PC-3 (cell line): ENCODE measurements at regions not wholly inside any gene's neighbourhood (a gene's known extent, or its start where the extent isn't known, plus 50 kb on each side); places are given as distances from the start of the nearest gene placed in this dataset.

ENCODE experiments used
- ATAC-seq: fragments of 200-7000 bp; cut with Tn5 transposase; 2 replicates; pipeline ENCODE4 v1.9.1; 2020; ENCODE audit warnings: mild to moderate bottlenecking, moderate library complexity
- BruUV-seq: library from RNA; stranded (reverse); fragments of 400-500 nt; replicated peaks from 2 replicates; lab custom pipeline; 2021; lab: Mats Ljungman, UMichigan
- CTCF ChIA-PET: fragments of 300-600 bp; sonication (Branson Sonifier 250); formaldehyde crosslinking; loops from one replicate; lab custom pipeline; 2022; ENCODE audit warnings: antibody characterized with exemption; lab: Charles Lee
- POLR2A ChIA-PET: fragments of 300-600 bp; sonication (Branson Sonifier 250); formaldehyde crosslinking; loops from one replicate; lab custom pipeline; 2022; ENCODE audit warnings: antibody characterized with exemption; ENCODE audit not compliant: unreplicated experiment; lab: Charles Lee
- DNase-seq: peaks from one replicate; pipeline ENCODE4 v3.0.0-alpha.2; 2015
- H2AFZ ChIP-seq: fragments of 300-600 bp; sonication (generic); 2 replicates; pipeline ENCODE4 v1.6.0; 2016; ENCODE audit warnings: antibody characterized with exemption, low read length
- H3F3A ChIP-seq: fragments of 300-600 bp; sonication (generic); one replicate; pipeline ENCODE4 v1.6.0; 2017; ENCODE audit warnings: antibody characterized with exemption, low read length, control low read depth, mild to moderate bottlenecking; ENCODE audit not compliant: unreplicated experiment
- H3K27ac ChIP-seq: fragments of 300-600 bp; sonication (generic); 2 replicates; pipeline ENCODE4 v1.5.1; 2016; ENCODE audit warnings: mild to moderate bottlenecking, low read length
- H3K27me3 ChIP-seq: fragments of 300-600 bp; sonication (generic); 2 replicates; pipeline ENCODE4 v1.6.1; 2016; ENCODE audit warnings: low read length, mixed read lengths
- H3K36me3 ChIP-seq: fragments of 300-600 bp; sonication (generic); 2 replicates; pipeline ENCODE4 v1.6.1; 2016; ENCODE audit warnings: low read depth, mixed run types, low read length, mixed read lengths
- H3K4me1 ChIP-seq: fragments of 300-600 bp; sonication (generic); 2 replicates; pipeline ENCODE4 v1.5.1; 2016; ENCODE audit warnings: low read length; ENCODE audit not compliant: insufficient read depth
- H3K4me2 ChIP-seq: fragments of 300-600 bp; sonication (generic); 2 replicates; pipeline ENCODE4 v1.6.0; 2016; ENCODE audit warnings: low read length
- H3K4me3 ChIP-seq: fragments of 300-600 bp; sonication (generic); 2 replicates; pipeline ENCODE4 v1.5.1; 2016; ENCODE audit warnings: mild to moderate bottlenecking, low read length, mixed read lengths
- H3K79me2 ChIP-seq: fragments of 300-600 bp; sonication (generic); 2 replicates; pipeline ENCODE4 v1.6.1; 2017; ENCODE audit warnings: low read length, mixed read lengths
- H3K9ac ChIP-seq: fragments of 300-600 bp; sonication (generic); 2 replicates; pipeline ENCODE4 v1.6.0; 2016; ENCODE audit warnings: mild to moderate bottlenecking, low read length
- H3K9me2 ChIP-seq: fragments of 300-600 bp; sonication (generic); replicated peaks from 2 replicates; pipeline ENCODE4 v1.6.1; 2016; ENCODE audit warnings: mixed run types, low read length, mixed read lengths
- H3K9me3 ChIP-seq: fragments of 300-600 bp; sonication (generic); 2 replicates; pipeline ENCODE4 v1.6.1; 2016; ENCODE audit warnings: low read length, mixed read lengths
- H4K20me1 ChIP-seq: fragments of 300-600 bp; sonication (generic); 2 replicates; pipeline ENCODE4 v1.6.1; 2016; ENCODE audit warnings: low read length, mixed read lengths
- EZH2 ChIP-seq: fragments of 300-600 bp; sonication (generic); IDR thresholded peaks from one replicate; pipeline ENCODE4 v1.6.1; 2017; ENCODE audit warnings: antibody characterized with exemption, mild to moderate bottlenecking, low read length; ENCODE audit not compliant: unreplicated experiment
- EZH2phosphoT487 ChIP-seq: fragments of 300-600 bp; sonication (generic); IDR thresholded peaks from 2 replicates; pipeline ENCODE4 v1.6.1; 2018; ENCODE audit warnings: mild to moderate bottlenecking, antibody characterized with exemption, low read length, borderline replicate concordance
- intact Hi-C: fragments of 100-400 bp; cut with micrococcal nuclease; formaldehyde crosslinking; loops from 2 replicates; pipeline ENCODE4 v1.9.0; 2023
- TF ChIP-seq, protein P1 (sequence below): fragments of 300-600 bp; sonication (generic); conservative IDR thresholded peaks from 2 replicates; pipeline ENCODE4 v1.5.1; 2017; ENCODE audit warnings: antibody characterized with exemption, low read depth, mild to moderate bottlenecking, low read length

DNA sequence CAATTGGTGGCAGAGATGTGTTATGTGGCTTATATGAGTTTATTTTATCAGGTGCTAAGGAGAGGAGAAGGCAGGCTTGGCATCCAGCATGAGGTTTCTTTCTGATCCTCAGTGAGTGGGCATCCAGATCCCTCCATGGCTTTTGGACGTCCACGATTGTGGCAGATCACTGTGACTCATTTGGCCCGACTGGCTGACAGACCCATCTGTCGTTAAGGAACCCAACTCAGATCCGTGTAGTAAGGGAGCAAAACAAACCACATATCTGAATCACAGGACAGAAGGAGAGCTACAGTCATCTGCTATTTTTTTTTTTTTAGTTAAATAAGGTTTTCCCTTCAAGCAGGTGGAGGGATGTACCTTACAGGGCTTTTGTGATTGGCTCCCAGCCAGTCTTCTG, 197.0 kb upstream of the KCNH8 start:
- no peak for ATAC-seq
- ChIA-PET CTCF (no interaction called here), POLR2A (no interaction called here)
- intact Hi-C loops, result no loop called here
- Histone ChIP-seq H3K4me2 (no peak overlapping the region), H4K20me1 (no peaks in the 10 kb centered on the region), H3K4me1 (no peaks in the 10 kb centered on the region), H3F3A (no peaks in the 10 kb centered on the region), H3K36me3 (no peaks in the 10 kb centered on the region), H3K4me3 (no peak overlapping the region), H3K27me3 (no peaks in the 10 kb centered on the region), H2AFZ (no peak overlapping the region), H3K9me3 (no peaks in the 10 kb centered on the region), H3K9ac (no peak overlapping the region), H3K79me2 (no peaks in the 10 kb centered on the region), H3K27ac (no peak overlapping the region), H3K9me2 (no peaks in the 10 kb centered on the region)
- DNase-seq, result peak; percentile 40
- TF ChIP-seq EZH2phosphoT487 (no peak), EZH2 (no peak)
- TF ChIP-seq, protein P1, sequence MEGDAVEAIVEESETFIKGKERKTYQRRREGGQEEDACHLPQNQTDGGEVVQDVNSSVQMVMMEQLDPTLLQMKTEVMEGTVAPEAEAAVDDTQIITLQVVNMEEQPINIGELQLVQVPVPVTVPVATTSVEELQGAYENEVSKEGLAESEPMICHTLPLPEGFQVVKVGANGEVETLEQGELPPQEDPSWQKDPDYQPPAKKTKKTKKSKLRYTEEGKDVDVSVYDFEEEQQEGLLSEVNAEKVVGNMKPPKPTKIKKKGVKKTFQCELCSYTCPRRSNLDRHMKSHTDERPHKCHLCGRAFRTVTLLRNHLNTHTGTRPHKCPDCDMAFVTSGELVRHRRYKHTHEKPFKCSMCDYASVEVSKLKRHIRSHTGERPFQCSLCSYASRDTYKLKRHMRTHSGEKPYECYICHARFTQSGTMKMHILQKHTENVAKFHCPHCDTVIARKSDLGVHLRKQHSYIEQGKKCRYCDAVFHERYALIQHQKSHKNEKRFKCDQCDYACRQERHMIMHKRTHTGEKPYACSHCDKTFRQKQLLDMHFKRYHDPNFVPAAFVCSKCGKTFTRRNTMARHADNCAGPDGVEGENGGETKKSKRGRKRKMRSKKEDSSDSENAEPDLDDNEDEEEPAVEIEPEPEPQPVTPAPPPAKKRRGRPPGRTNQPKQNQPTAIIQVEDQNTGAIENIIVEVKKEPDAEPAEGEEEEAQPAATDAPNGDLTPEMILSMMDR, result no peak
- BruUV-seq, result no TSS peak

GRCh38 chr3:18946524-18946923, 201.8 kb upstream of the KCNH8 start:
- ATAC-seq, result peak; percentile 60
- H2AFZ ChIP-seq, result no peak overlapping the region
- intact Hi-C loops, result no loop called here
- H3K27ac ChIP-seq, result no peak overlapping the region
- TF ChIP-seq EZH2phosphoT487 (no peak), EZH2 (no peak)
- TF ChIP-seq, protein P1, result peak; percentile 43
- peak; percentile 52 for DNase-seq
- no TSS peak for BruUV-seq
- H3K9ac ChIP-seq, result no peak overlapping the region
- H3K36me3 ChIP-seq, result no peaks in the 10 kb centered on the region
- H3K4me2 ChIP-seq, result no peak overlapping the region
- ChIA-PET POLR2A (no interaction called here), CTCF (no interaction called here)
- no peaks in the 10 kb centered on the region for H3K79me2 ChIP-seq
- H3K4me3 ChIP-seq, result no peak overlapping the region
- no peaks in the 10 kb centered on the region for H3K27me3 ChIP-seq
- no peaks in the 10 kb centered on the region for H3K4me1 ChIP-seq
- no peaks in the 10 kb centered on the region for H3K9me3 ChIP-seq
- no peaks in the 10 kb centered on the region for H3K9me2 ChIP-seq
- H4K20me1 ChIP-seq, result no peaks in the 10 kb centered on the region
- H3F3A ChIP-seq, result no peaks in the 10 kb centered on the region

- TF ChIP-seq EZH2, result no peak
- no peak for TF ChIP-seq EZH2phosphoT487
- TF ChIP-seq, protein P1, result no peak
- ChIA-PET CTCF (no interaction called here), POLR2A (no interaction called here)
- no peaks in the 10 kb centered on the region for H3K36me3 ChIP-seq
- peak overlapping the region; percentile 25 for H3K27ac ChIP-seq
- peak; percentile 94 for ATAC-seq
- H3K4me1 ChIP-seq, result peaks cover 10% of the 10 kb centered on the region
- no peak overlapping the region for H2AFZ ChIP-seq
- no TSS peak for BruUV-seq
- no peak overlapping the region for H3K4me3 ChIP-seq
- peak; percentile 75 for DNase-seq
- no peak overlapping the region for H3K9ac ChIP-seq
- no peaks in the 10 kb centered on the region for H3K79me2 ChIP-seq
- no peaks in the 10 kb centered on the region for H3K9me2 ChIP-seq
- H3K4me2 ChIP-seq, result peak overlapping the region; percentile 40
- no peaks in the 10 kb centered on the region for H3K9me3 ChIP-seq
- H3K27me3 ChIP-seq, result no peaks in the 10 kb centered on the region
- no peaks in the 10 kb centered on the region for H4K20me1 ChIP-seq
- peaks cover 4% of the 10 kb centered on the region for H3F3A ChIP-seq
- intact Hi-C loops, result no loop called here
These were observed 210.7 kb upstream of the KCNH8 start for GRCh38 chr3:18937574-18937973.
